PC-3 (cell line): ENCODE measurements at regions not wholly inside any gene's neighbourhood (a gene's known extent, or its start where the extent isn't known, plus 50 kb on each side); places are given as distances from the start of the nearest gene placed in this dataset.

Experiments
- EZH2 ChIP-seq: fragments of 300-600 bp; sonication (generic); IDR thresholded peaks from one replicate; pipeline ENCODE4 v1.6.1; 2017; ENCODE audit warnings: antibody characterized with exemption, mild to moderate bottlenecking, low read length; ENCODE audit not compliant: unreplicated experiment
- EZH2phosphoT487 ChIP-seq: fragments of 300-600 bp; sonication (generic); IDR thresholded peaks from 2 replicates; pipeline ENCODE4 v1.6.1; 2018; ENCODE audit warnings: mild to moderate bottlenecking, antibody characterized with exemption, low read length, borderline replicate concordance
- TF ChIP-seq, protein P1 (sequence below): fragments of 300-600 bp; sonication (generic); conservative IDR thresholded peaks from 2 replicates; pipeline ENCODE4 v1.5.1; 2017; ENCODE audit warnings: antibody characterized with exemption, low read depth, mild to moderate bottlenecking, low read length

DNA sequence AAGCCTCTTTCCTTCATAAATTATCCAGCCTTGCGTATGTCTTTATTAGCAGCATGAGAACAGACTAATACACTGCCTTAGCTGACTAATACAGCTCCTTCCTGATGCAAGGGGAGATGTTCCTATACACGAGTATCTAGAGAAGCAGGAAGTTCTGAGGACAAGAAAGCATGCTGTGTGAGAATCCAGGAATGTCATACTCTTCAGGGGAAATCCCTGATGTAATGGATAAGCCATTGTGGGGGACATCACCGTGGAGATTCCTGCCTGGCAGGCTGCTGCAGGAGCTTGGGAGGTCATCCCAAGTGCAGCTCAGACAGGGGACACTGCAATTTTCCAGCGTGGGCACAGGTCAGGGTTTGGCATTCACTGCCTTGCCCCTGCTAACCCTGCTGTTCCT lies 476.9 kb downstream of the NR2F2 start:
- TF ChIP-seq, protein P1, sequence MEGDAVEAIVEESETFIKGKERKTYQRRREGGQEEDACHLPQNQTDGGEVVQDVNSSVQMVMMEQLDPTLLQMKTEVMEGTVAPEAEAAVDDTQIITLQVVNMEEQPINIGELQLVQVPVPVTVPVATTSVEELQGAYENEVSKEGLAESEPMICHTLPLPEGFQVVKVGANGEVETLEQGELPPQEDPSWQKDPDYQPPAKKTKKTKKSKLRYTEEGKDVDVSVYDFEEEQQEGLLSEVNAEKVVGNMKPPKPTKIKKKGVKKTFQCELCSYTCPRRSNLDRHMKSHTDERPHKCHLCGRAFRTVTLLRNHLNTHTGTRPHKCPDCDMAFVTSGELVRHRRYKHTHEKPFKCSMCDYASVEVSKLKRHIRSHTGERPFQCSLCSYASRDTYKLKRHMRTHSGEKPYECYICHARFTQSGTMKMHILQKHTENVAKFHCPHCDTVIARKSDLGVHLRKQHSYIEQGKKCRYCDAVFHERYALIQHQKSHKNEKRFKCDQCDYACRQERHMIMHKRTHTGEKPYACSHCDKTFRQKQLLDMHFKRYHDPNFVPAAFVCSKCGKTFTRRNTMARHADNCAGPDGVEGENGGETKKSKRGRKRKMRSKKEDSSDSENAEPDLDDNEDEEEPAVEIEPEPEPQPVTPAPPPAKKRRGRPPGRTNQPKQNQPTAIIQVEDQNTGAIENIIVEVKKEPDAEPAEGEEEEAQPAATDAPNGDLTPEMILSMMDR: no peak
- no peak for TF ChIP-seq EZH2
- no peak for TF ChIP-seq EZH2phosphoT487
